GM13976 (cell line): ENCODE measurements at regions not wholly inside any gene's neighbourhood (a gene's known extent, or its start where the extent isn't known, plus 50 kb on each side); places are given as distances from the start of the nearest gene placed in this dataset.

Experiments
- DNase-seq: peaks from one replicate; pipeline ENCODE4 v3.0.0; 2012; ENCODE audit warnings: low spot score
- CTCF ChIP-seq: IDR thresholded peaks from 2 replicates; pipeline ENCODE4 v1.5.1; 2012; ENCODE audit warnings: borderline replicate concordance, mild to moderate bottlenecking; ENCODE audit not compliant: insufficient read depth; ENCODE audit errors: extremely low read depth, missing control alignments, control extremely low read depth
- in situ Hi-C: fragments of 300-500 bp; cut with MboI; formaldehyde crosslinking; loops from one replicate; pipeline ENCODE4 v1.12.0; 2022; ENCODE audit warnings: low sequenced_read_pairs, mixed read lengths, inconsistent platforms; ENCODE audit not compliant: unreplicated experiment

GRCh38 chr17:70976447-70976846 is 807.1 kb downstream of the KCNJ2 start:
- in situ Hi-C loops = no loop called here
- TF ChIP-seq CTCF = no peak
- DNase-seq = no peak

- no peak for TF ChIP-seq CTCF
- in situ Hi-C loops = no loop called here
- no peak for DNase-seq
Measured at GRCh38 chr17:70984873-70985272, 815.5 kb downstream of the KCNJ2 start.

GRCh38 chr17:70987867-70988340 is 818.6 kb downstream of the KCNJ2 start:
- TF ChIP-seq CTCF = no peak
- DNase-seq = no peak
- in situ Hi-C loops = no loop called here

GRCh38 chr17:70988622-70989021 is 819.3 kb downstream of the KCNJ2 start:
- no peak for DNase-seq
- in situ Hi-C loops = no loop called here
- TF ChIP-seq CTCF = no peak

- no peak for TF ChIP-seq CTCF
- no peak for DNase-seq
- in situ Hi-C loops = no loop called here
Measured at GRCh38 chr17:70989280-70989679, 819.9 kb downstream of the KCNJ2 start.

- no peak for TF ChIP-seq CTCF
- no peak for DNase-seq
- in situ Hi-C loops = no loop called here
Measured at GRCh38 chr17:70994194-70994593, 824.9 kb downstream of the KCNJ2 start.

- in situ Hi-C loops = no loop called here
- DNase-seq = no peak
- no peak for TF ChIP-seq CTCF
Measured at GRCh38 chr17:70995997-70996396, 826.7 kb downstream of the KCNJ2 start.
